Suprapubic skin (tissue), 4 donors: ENCODE measurements at regions not wholly inside any gene's neighbourhood (a gene's known extent, or its start where the extent isn't known, plus 50 kb on each side); places are given as distances from the start of the nearest gene placed in this dataset.

ENCODE experiments used
- EP300 ChIP-seq: sonication (generic); formaldehyde crosslinking; IDR thresholded peaks from one replicate; pipeline ENCODE4 v1.6.1; 2017; ENCODE audit warnings: antibody characterized with exemption
- POLR2A ChIP-seq, 2 donors: fragments of 450-650 bp; IDR thresholded peaks; one replicate each; pipeline ENCODE4 v1.6.1; 2017; ENCODE audit warnings: antibody characterized with exemption in 2 of 2, mild to moderate bottlenecking in 2 of 2, moderate library complexity in 2 of 2
- POLR2AphosphoS5 ChIP-seq, 3 donors: sonication (generic); formaldehyde crosslinking; IDR thresholded peaks; one replicate each; pipeline ENCODE4 v1.6.1; 2017; ENCODE audit warnings: antibody characterized with exemption in 3 of 3
- TF ChIP-seq, protein P1 (sequence below), 2 donors: fragments of 200-600 bp in 1 of 2; fragments of 450-650 bp in 1 of 2; sonication (generic) in 1 of 2; IDR thresholded peaks; one replicate each; pipeline ENCODE4 v1.5.1; 2016 to 2019; ENCODE audit warnings: antibody characterized with exemption in 2 of 2, mild to moderate bottlenecking in 1 of 2, moderate library complexity in 1 of 2

GRCh38 chr1:233477359-233477758, 136.5 kb upstream of the KCNK1 start:
- TF ChIP-seq, protein P1, sequence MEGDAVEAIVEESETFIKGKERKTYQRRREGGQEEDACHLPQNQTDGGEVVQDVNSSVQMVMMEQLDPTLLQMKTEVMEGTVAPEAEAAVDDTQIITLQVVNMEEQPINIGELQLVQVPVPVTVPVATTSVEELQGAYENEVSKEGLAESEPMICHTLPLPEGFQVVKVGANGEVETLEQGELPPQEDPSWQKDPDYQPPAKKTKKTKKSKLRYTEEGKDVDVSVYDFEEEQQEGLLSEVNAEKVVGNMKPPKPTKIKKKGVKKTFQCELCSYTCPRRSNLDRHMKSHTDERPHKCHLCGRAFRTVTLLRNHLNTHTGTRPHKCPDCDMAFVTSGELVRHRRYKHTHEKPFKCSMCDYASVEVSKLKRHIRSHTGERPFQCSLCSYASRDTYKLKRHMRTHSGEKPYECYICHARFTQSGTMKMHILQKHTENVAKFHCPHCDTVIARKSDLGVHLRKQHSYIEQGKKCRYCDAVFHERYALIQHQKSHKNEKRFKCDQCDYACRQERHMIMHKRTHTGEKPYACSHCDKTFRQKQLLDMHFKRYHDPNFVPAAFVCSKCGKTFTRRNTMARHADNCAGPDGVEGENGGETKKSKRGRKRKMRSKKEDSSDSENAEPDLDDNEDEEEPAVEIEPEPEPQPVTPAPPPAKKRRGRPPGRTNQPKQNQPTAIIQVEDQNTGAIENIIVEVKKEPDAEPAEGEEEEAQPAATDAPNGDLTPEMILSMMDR (IDR thresholded peaks at IDR 0.05) = no peak
- no peak for TF ChIP-seq POLR2AphosphoS5 (IDR thresholded peaks at IDR 0.05)
- no peak for TF ChIP-seq POLR2A (IDR thresholded peaks at IDR 0.05)
- TF ChIP-seq EP300 = no peak
